H1 (cell line): ENCODE measurements at regions not wholly inside any gene's neighbourhood (a gene's known extent, or its start where the extent isn't known, plus 50 kb on each side); places are given as distances from the start of the nearest gene placed in this dataset.

ENCODE experiments used
- ATF2 ChIP-seq: IDR thresholded peaks from 2 replicates; pipeline ENCODE4 v1.6.1; 2012; ENCODE audit warnings: low read length, inconsistent platforms
- BRCA1 ChIP-seq: IDR thresholded peaks from 2 replicates; pipeline ENCODE4 v1.6.1; 2012; ENCODE audit warnings: low read depth, low read length, improper control_type of control experiment
- CTCF ChIP-seq, 3 experiments: IDR thresholded peaks; 1 replicate in 2 of 3; 2 replicates in 1 of 3; pipeline versions ENCODE4 v1.5.1 to v1.6.1; 2011; ENCODE audit warnings: low read length in 3 of 3, mild to moderate bottlenecking in 3 of 3, inconsistent platforms in 2 of 3, low read depth in 1 of 3, moderate library complexity in 1 of 3; ENCODE audit not compliant: insufficient read depth in 1 of 3; ENCODE audit errors: control extremely low read depth in 1 of 3
- EGR1 ChIP-seq: IDR thresholded peaks from 2 replicates; pipeline ENCODE4 v1.6.1; 2011; ENCODE audit warnings: low read depth, low read length, borderline replicate concordance
- EP300 ChIP-seq, 2 experiments: IDR thresholded peaks; 1 replicate in 1 of 2; 2 replicates in 1 of 2; pipeline ENCODE4 v1.6.1; 2011 to 2012; ENCODE audit warnings: low read depth in 2 of 2, low read length in 2 of 2, mild to moderate bottlenecking in 2 of 2, borderline replicate concordance in 1 of 2, inconsistent platforms in 1 of 2, moderate library complexity in 1 of 2
- EZH2 ChIP-seq: fragments of 200-600 bp; sonication (generic); IDR thresholded peaks from 2 replicates; pipeline ENCODE4 v1.7.1; 2012; ENCODE audit warnings: low read depth, mild to moderate bottlenecking, moderate library complexity, low read length, inconsistent platforms; ENCODE audit not compliant: severe bottlenecking
- GABPA ChIP-seq: IDR thresholded peaks from 2 replicates; pipeline ENCODE4 v1.6.1; 2011; ENCODE audit warnings: mild to moderate bottlenecking, low read length, moderate library complexity, borderline replicate concordance; ENCODE audit not compliant: insufficient read depth
- KDM1A ChIP-seq: fragments of 200-600, 300-600 bp; sonication (generic); IDR thresholded peaks from 2 replicates; pipeline ENCODE4 v1.7.1; 2016; ENCODE audit warnings: mild to moderate bottlenecking, low read length, borderline replicate concordance
- POLR2AphosphoS5 ChIP-seq: IDR thresholded peaks from 2 replicates; pipeline ENCODE4 v1.6.1; 2011; ENCODE audit warnings: low read depth, low read length
- RFX5 ChIP-seq: IDR thresholded peaks from 2 replicates; pipeline ENCODE4 v1.6.1; 2011; ENCODE audit warnings: low read depth, low read length, improper control_type of control experiment, borderline replicate concordance
- SIX5 ChIP-seq: IDR thresholded peaks from 2 replicates; pipeline ENCODE4 v1.6.1; 2011; ENCODE audit warnings: mild to moderate bottlenecking, low read depth, low read length
- SUZ12 ChIP-seq: fragments of 200-600 bp; sonication (generic); IDR thresholded peaks from 2 replicates; pipeline ENCODE4 v1.6.1; 2012; ENCODE audit warnings: mild to moderate bottlenecking, inconsistent platforms, low read length, moderate library complexity, mixed read lengths

GRCh38 chr3:27043328-27043955 lies 325.7 kb downstream of the NEK10 start:
- TF ChIP-seq CTCF (IDR thresholded peaks at IDR 0.05; ENCODE audit: control extremely low read depth in 1 of 3, insufficient read depth in 1 of 3, low read depth in 1 of 3, low read length in 3 of 3) (no peak), POLR2AphosphoS5 (no peak), EZH2 (no peak), GABPA (no peak), ATF2 (no peak), KDM1A (no peak), SIX5 (no peak), EP300 (IDR thresholded peaks at IDR 0.05; ENCODE audit: borderline replicate concordance in 1 of 2, low read depth in 2 of 2, low read length in 2 of 2) (no peak), BRCA1 (no peak), SUZ12 (no peak), RFX5 (no peak), EGR1 (no peak)
